DMS53 treated with DMSO at 0.1 percent for 48 hours (cell line): ENCODE measurements at regions not wholly inside any gene's neighbourhood (a gene's known extent, or its start where the extent isn't known, plus 50 kb on each side); places are given as distances from the start of the nearest gene placed in this dataset.

Experiments
- DNase-seq: peaks from one replicate; lab custom pipeline; 2025; ENCODE audit not compliant: unreplicated experiment; lab: John Stamatoyannopoulos, UW

DNA sequence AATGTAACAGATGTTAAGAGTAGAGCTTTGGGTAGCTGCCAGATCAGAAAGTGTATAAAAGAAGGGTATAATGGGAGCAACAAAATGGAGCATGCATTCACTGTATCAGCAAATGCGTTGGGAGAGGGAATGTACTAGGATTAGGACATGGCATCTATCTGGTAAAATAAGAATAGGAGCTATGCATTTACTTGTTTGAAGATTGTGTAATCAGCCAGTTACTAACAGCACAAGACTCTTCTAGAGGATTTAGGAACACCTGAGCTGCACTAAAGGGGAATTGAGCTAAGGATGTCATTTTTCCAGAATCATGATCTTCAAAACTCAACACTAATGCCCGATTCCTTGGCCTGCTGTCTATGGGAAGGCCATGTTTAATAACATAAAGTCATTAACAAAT is 394.2 kb upstream of the TNP1 start:
- no peak for DNase-seq

- no peak for DNase-seq
Measured at GRCh38 chr2:217252181-217252580, 392.3 kb upstream of the TNP1 start.

GRCh38 chr2:217250013-217250524 is 390.2 kb upstream of the TNP1 start:
- DNase-seq: no peak

GRCh38 chr2:217249121-217250012 is 389.5 kb upstream of the TNP1 start:
- no peak for DNase-seq

GRCh38 chr2:217248312-217248935 is 388.6 kb upstream of the TNP1 start:
- no peak for DNase-seq

- DNase-seq: no peak
Measured at GRCh38 chr2:217247476-217247875, 387.6 kb upstream of the TNP1 start.

- DNase-seq: no peak
Measured at GRCh38 chr2:217246108-217246507, 386.2 kb upstream of the TNP1 start.

- no peak for DNase-seq
Measured at GRCh38 chr2:217244815-217245214, 385.0 kb upstream of the TNP1 start.

DNA sequence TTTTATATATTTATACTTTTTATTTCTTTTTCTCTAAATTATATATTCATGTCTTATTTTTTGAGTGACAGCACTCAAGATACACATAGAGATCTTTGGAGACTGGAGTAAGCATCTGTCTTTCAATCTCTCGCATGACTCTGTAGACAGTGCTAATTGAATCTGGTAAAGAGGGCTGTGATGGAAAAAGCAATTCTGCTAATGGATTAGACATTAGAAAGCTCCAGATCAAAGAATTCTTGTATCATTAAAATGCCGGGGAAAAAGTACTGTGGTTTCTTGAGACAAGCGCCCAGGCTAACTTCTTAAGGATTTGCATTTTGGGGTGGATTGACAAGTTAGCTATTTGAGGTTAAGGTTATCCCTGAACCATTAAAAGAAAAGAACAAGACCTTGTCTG is 383.1 kb upstream of the TNP1 start:
- DNase-seq: no peak

DNA sequence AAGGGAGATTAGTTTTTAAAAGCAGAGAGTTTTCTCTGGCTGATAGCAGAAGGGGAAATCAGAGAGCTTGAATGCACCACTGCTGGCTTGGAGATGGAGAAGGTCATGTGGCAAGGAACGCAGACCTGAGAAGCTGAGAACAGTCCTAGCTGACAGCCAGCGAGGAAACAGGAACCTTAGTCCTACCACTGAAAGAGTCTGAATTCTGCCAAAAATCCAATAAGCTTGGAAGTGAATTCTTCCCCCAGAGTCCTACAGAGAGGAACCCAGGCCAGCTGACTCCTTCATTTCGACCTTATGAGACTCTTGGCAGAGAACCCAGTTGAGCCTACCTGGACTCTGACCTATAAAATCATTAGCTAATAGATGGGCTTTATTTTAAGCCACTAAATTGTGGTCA is 371.9 kb upstream of the TNP1 start:
- no peak for DNase-seq

DNA sequence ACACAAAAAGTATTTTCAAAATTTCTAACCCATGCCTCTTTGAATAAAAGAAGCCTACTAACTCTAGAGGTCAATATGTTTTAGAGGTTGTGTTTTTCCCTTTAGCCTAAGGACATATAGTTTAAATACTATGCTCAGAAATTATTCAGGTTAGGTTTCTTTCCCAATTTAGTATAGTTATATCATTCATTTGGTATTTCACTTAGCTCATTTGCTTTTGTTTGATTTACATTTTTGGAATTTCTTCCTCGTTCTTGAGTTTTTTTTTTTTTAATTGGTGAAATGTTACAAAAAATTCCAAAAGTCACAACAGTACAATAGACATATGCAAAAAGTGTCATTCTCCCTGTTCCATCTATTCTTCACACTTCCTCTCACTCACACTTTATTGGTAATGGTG is 371.3 kb upstream of the TNP1 start:
- DNase-seq: no peak

GRCh38 chr2:217228732-217229131 is 368.9 kb upstream of the TNP1 start:
- DNase-seq: no peak

GRCh38 chr2:217227794-217228193 is 367.9 kb upstream of the TNP1 start:
- no peak for DNase-seq

- DNase-seq: no peak
Measured at GRCh38 chr2:217225596-217225995, 365.7 kb upstream of the TNP1 start.

- no peak for DNase-seq
Measured at GRCh38 chr2:217223222-217223930, 363.5 kb upstream of the TNP1 start.

DNA sequence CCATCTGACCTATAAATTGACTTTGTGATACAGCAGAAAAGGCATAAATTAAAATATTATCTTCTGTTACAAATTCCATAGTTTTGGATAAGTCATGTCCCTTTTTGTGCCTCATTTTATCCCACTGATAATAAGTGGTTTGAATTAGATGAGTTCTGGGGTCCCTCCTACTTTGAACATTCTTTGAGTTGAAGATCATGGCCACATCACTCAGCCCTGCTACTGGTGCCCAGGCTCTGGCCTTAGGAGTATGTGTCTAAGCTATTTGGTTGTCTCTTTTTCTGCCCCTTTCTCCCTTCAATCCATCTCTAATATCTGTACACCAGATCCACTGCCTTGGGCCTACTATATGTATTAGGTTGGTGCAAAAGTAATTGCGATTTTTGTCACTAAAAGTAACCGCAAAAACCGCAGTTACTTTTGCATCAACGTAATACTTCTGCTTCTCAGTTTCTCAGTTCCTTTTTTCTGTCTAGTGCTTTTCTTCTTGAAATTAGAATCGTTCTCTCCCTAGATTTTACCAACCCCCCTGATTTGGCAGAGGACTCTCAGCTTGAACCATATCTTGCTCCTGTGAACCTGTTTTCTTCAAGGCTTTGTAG is 362.5 kb upstream of the TNP1 start:
- no peak for DNase-seq

GRCh38 chr2:217220228-217221013 is 360.6 kb upstream of the TNP1 start:
- no peak for DNase-seq

DNA sequence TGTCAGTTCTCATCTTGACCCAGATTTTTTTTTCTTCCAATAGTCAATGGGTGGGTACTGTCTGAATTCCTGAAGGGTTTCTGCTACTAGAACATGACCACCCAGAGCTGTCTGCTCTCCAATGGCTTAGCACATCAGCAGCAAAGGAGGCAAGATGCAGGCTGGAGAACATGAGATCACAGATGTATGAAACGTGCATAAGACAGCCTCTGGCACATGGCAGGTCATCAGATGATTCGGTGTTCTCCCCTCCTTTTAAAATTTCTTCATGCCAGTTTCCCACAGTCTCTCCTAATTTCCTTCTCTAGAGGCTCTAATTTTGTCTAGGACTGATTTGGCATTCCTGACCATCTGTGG is 359.3 kb upstream of the TNP1 start:
- no peak for DNase-seq

GRCh38 chr2:217218269-217219163 is 358.7 kb upstream of the TNP1 start:
- no peak for DNase-seq

DNA sequence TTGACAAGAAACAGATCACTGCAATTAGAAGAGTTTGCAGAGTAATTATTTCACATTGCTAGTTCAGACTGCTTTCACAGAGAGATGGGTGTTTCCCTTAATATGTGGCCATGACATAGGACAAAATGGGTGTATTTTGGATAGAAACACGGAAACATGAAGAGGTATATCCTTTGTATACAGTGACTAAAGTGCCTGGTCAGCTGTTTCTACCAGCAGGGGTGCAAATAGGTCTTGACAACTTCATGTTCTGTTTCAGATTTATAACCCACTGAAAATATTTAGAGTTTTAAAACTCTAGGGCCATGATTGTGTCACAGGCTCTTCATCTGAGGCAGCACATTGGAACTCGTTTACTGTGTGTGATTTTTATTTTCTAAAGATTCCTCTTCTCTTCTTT is 357.1 kb upstream of the TNP1 start:
- no peak for DNase-seq
